HepG2 (cell line): ENCODE measurements at regions not wholly inside any gene's neighbourhood (a gene's known extent, or its start where the extent isn't known, plus 50 kb on each side); places are given as distances from the start of the nearest gene placed in this dataset.

Experiments used
- ATAC-seq: fragments of 200-7000 bp; cut with Tn5 transposase; 3 replicates; pipeline ENCODE4 v1.9.1; 2020; ENCODE audit warnings: mild to moderate bottlenecking, moderate library complexity
- BruUV-seq: library from RNA; stranded (reverse); fragments of 400-500 nt; replicated peaks from 2 replicates; lab custom pipeline; 2021; lab: Mats Ljungman, UMichigan
- CTCF ChIA-PET: fragments of 300-600 bp; formaldehyde crosslinking; extraction: SDS; loops from one replicate; lab custom pipeline; 2021; ENCODE audit warnings: low total read pairs, inconsistent platforms, low intra/inter-chr PET ratio; lab: Yijun Ruan, JAX
- POLR2A ChIA-PET: fragments of 350-600 bp; sonication (Branson Sonifier 250); formaldehyde crosslinking; loops from one replicate; lab custom pipeline; 2020; ENCODE audit warnings: antibody characterized with exemption, inconsistent platforms; lab: Yijun Ruan, JAX
- DNase-seq: peaks from one replicate; pipeline ENCODE4 v3.0.0-alpha.2; 2015; ENCODE audit warnings: low spot score
- FAIRE-seq: peaks from 3 replicates; lab custom pipeline; 2011; peaks lifted over from hg19 to GRCh38; lab: Jason Lieb, UNC
- H2AFZ ChIP-seq: one replicate; pipeline ENCODE4 v1.6.1; 2011; ENCODE audit warnings: low read length, inconsistent platforms
- H3K27ac ChIP-seq: fragments of 300-600 bp; 3 replicates; pipeline ENCODE4 v1.8.0; 2011; ENCODE audit warnings: mixed run types, mild to moderate bottlenecking, mixed read lengths, low read length, inconsistent platforms; ENCODE audit not compliant: insufficient read depth; ENCODE audit errors: extremely low read length
- H3K27me3 ChIP-seq, 2 experiments: fragments of 200-600 bp in 1 of 2; 2 replicates in 1 of 2; 3 replicates in 1 of 2; pipeline versions ENCODE4 v1.6.0 to v1.8.0; 2011; ENCODE audit warnings: low read length in 2 of 2, mild to moderate bottlenecking in 2 of 2, moderate library complexity in 2 of 2, inconsistent platforms in 1 of 2; ENCODE audit not compliant: insufficient read depth in 2 of 2, control insufficient read depth in 1 of 2
- H3K36me3 ChIP-seq, 2 experiments: fragments of 200-600 bp in 1 of 2; replicated peaks in 1 of 2; 2 replicates in 1 of 2; 3 replicates in 1 of 2; pipeline versions ENCODE4 v1.5.1 to v1.8.0; 2011; ENCODE audit warnings: low read length in 2 of 2, inconsistent platforms in 1 of 2; ENCODE audit not compliant: insufficient read depth in 2 of 2, control insufficient read depth in 1 of 2
- H3K4me1 ChIP-seq: 2 replicates; pipeline ENCODE4 v1.5.1; 2012; ENCODE audit warnings: low read length, inconsistent platforms; ENCODE audit not compliant: insufficient read depth
- H3K4me2 ChIP-seq: 2 replicates; pipeline ENCODE4 v1.6.0; 2011; ENCODE audit warnings: low read depth, low read length, inconsistent platforms
- H3K4me3 ChIP-seq, 3 experiments: fragments of 200-600 bp in 1 of 3; sonication (generic), shearing (Covaris generic) in 1 of 3; replicated peaks in 1 of 3; 2 replicates each; pipeline ENCODE4 v1.5.1; 2011 to 2016; ENCODE audit warnings: low read length in 3 of 3, inconsistent platforms in 2 of 3, low read depth in 2 of 3, mild to moderate bottlenecking in 2 of 3, control low read depth in 1 of 3, mixed read lengths in 1 of 3; ENCODE audit not compliant: insufficient read depth in 1 of 3
- H3K79me2 ChIP-seq: one replicate; pipeline ENCODE4 v1.6.1; 2011; ENCODE audit warnings: low read length, inconsistent platforms; ENCODE audit not compliant: insufficient read depth
- H3K9ac ChIP-seq: 2 replicates; pipeline ENCODE4 v1.6.0; 2011; ENCODE audit warnings: mild to moderate bottlenecking, low read depth, low read length, inconsistent platforms; ENCODE audit not compliant: insufficient read depth
- H3K9me3 ChIP-seq: 2 replicates; pipeline ENCODE4 v1.5.1; 2012; ENCODE audit warnings: mild to moderate bottlenecking, low read length
- H4K20me1 ChIP-seq: 2 replicates; pipeline ENCODE4 v1.6.0; 2011; ENCODE audit warnings: inconsistent platforms, mild to moderate bottlenecking, low read length, moderate library complexity; ENCODE audit not compliant: insufficient read depth
- ASH2L ChIP-seq: fragments of 300-600, 200-600 bp; sonication (generic); IDR thresholded peaks from 2 replicates; pipeline ENCODE4 v1.7.0; 2017; ENCODE audit warnings: low read depth, mild to moderate bottlenecking, moderate library complexity, mixed read lengths, low read length; ENCODE audit not compliant: insufficient read length
- CEBPB ChIP-seq: IDR thresholded peaks from 2 replicates; pipeline ENCODE4 v1.6.1; 2011; ENCODE audit warnings: low read depth, low read length, improper control_type of control experiment, borderline replicate concordance
- GRHL1 ChIP-seq: sonication (generic); formaldehyde crosslinking; conservative IDR thresholded peaks from 2 replicates; pipeline ENCODE4 v1.8.0; 2022; ENCODE audit warnings: missing genetic modification reagents
- PAXIP1 ChIP-seq: sonication (generic); formaldehyde crosslinking; conservative IDR thresholded peaks from 2 replicates; pipeline ENCODE4 v1.4.0; 2020; ENCODE audit warnings: mild to moderate bottlenecking, missing genetic modification reagents, moderate library complexity
- PLSCR1 ChIP-seq: sonication (generic); formaldehyde crosslinking; IDR thresholded peaks from 2 replicates; pipeline ENCODE4 v1.5.0; 2020; ENCODE audit warnings: missing genetic modification reagents, mild to moderate bottlenecking, borderline replicate concordance
- RAD21 ChIP-seq: fragments of 450-650 bp; formaldehyde crosslinking; IDR thresholded peaks from 2 replicates; pipeline ENCODE4 v1.5.0; 2020; ENCODE audit warnings: mild to moderate bottlenecking
- SMAD9 ChIP-seq: sonication (generic); formaldehyde crosslinking; IDR thresholded peaks from 2 replicates; pipeline ENCODE4 v1.5.1; 2020; ENCODE audit warnings: mild to moderate bottlenecking, missing genetic modification reagents
- ZNF781 ChIP-seq: sonication (generic); formaldehyde crosslinking; IDR thresholded peaks from 2 replicates; pipeline ENCODE4 v1.5.1; 2020; ENCODE audit warnings: borderline replicate concordance, mild to moderate bottlenecking, missing genetic modification reagents; ENCODE audit errors: not compliant biosample characterization
- WGBS: methylation state at CpG from one replicate; pipeline ENCODE4 v1.1.6; 2017; ENCODE audit warnings: low lambda C conversion rate; 5-methylcytosine and 5-hydroxymethylcytosine counted together
- in situ Hi-C: cut with HindIII; loops from 2 replicates; pipeline ENCODE4 v1.10.0; 2017; ENCODE audit warnings: low pct_unique_long_range_greater_than_20kb; ENCODE audit not compliant: extremely low pct_ligation_motif_present
- intact Hi-C: fragments of 100-400 bp; cut with micrococcal nuclease; formaldehyde crosslinking; loops from one replicate; pipeline ENCODE4 v1.10.0; 2022; ENCODE audit not compliant: unreplicated experiment

- Histone ChIP-seq H3K36me3 (no peaks in the 10 kb centered on the region), H3K4me2 (no peak overlapping the region), H3K27ac (no peak overlapping the region), H4K20me1 (no peaks in the 10 kb centered on the region), H3K9ac (no peak overlapping the region), H3K4me1 (no peaks in the 10 kb centered on the region), H3K9me3 (no peaks in the 10 kb centered on the region), H3K79me2 (no peaks in the 10 kb centered on the region), H3K4me3 (no peak overlapping the region), H2AFZ (no peak overlapping the region), H3K27me3 (no peaks in the 10 kb centered on the region; a peak in 1 of 5 replicates)
- WGBS = 47% methylated on average over 3 of the region's 3 CpGs
- no peak for FAIRE-seq
- ATAC-seq = no peak
- peak; percentile 46; the same call in 1 of the 2 replicates for TF ChIP-seq CEBPB
- no peak for TF ChIP-seq PLSCR1 (CRISPR knock-in tag)
- in situ Hi-C loops (no loop called here), intact Hi-C loops (no loop called here)
- ChIA-PET POLR2A (no interaction called here), CTCF (no interaction called here)
- no peak for DNase-seq
- BruUV-seq = no TSS peak
These were observed 432.3 kb upstream of the DAB2 start for GRCh38 chr5:39857041-39857440.

GRCh38 chr5:39854771-39855410 is 430.1 kb upstream of the DAB2 start:
- H3K27ac ChIP-seq = no peak overlapping the region
- ATAC-seq = no peak
- DNase-seq = no peak
- ChIA-PET CTCF (no interaction called here), POLR2A (no interaction called here)
- H2AFZ ChIP-seq = no peak overlapping the region
- no peak overlapping the region for H3K9ac ChIP-seq
- no peaks in the 10 kb centered on the region for H4K20me1 ChIP-seq
- H3K4me3 ChIP-seq = no peak overlapping the region
- in situ Hi-C loops = no loop called here
- H3K4me2 ChIP-seq = no peak overlapping the region
- H3K9me3 ChIP-seq = no peaks in the 10 kb centered on the region
- no TSS peak for BruUV-seq
- H3K4me1 ChIP-seq = no peaks in the 10 kb centered on the region
- no peaks in the 10 kb centered on the region; a peak in 1 of 5 replicates for H3K27me3 ChIP-seq
- intact Hi-C loops = no loop called here
- no peaks in the 10 kb centered on the region for H3K79me2 ChIP-seq
- no peak for FAIRE-seq
- H3K36me3 ChIP-seq = no peaks in the 10 kb centered on the region
- 0% methylated on average over 2 of the region's 2 CpGs for WGBS
- no peak for TF ChIP-seq RAD21 (CRISPR knock-in tag)
- TF ChIP-seq SMAD9 = no peak
- TF ChIP-seq PAXIP1 (CRISPR knock-in tag) = no peak
- no peak for TF ChIP-seq ZNF781 (CRISPR knock-in tag)
- TF ChIP-seq ASH2L = no peak
- no peak for TF ChIP-seq GRHL1 (CRISPR knock-in tag)
